HFFc6 (cell line): ENCODE measurements at regions not wholly inside any gene's neighbourhood (a gene's known extent, or its start where the extent isn't known, plus 50 kb on each side); places are given as distances from the start of the nearest gene placed in this dataset.
A peak's percentile ranks its signal among the peaks of the same experiment; 100 is the strongest.

Source experiments
- DNase-seq: peaks from one replicate; pipeline ENCODE4 v3.0.0-alpha.2; 2018
- H3K27ac Mint-ChIP-seq: 2 replicates; pipeline ENCODE4 v1.8.0; 2020; ENCODE audit warnings: mild to moderate bottlenecking, mixed read lengths
- H3K27me3 Mint-ChIP-seq: 2 replicates; pipeline ENCODE4 v1.8.0; 2021; ENCODE audit warnings: mild to moderate bottlenecking, moderate library complexity, mixed read lengths; ENCODE audit not compliant: insufficient read depth
- H3K36me3 Mint-ChIP-seq: 2 replicates; pipeline ENCODE4 v1.8.0; 2021; ENCODE audit warnings: low read depth, mixed read lengths
- H3K4me1 Mint-ChIP-seq: 2 replicates; pipeline ENCODE4 v1.8.0; 2020; ENCODE audit warnings: low read depth, mixed read lengths
- H3K4me3 Mint-ChIP-seq: 2 replicates; pipeline ENCODE4 v1.8.0; 2020; ENCODE audit warnings: mild to moderate bottlenecking, moderate library complexity, mixed read lengths
- H3K9me3 Mint-ChIP-seq: 2 replicates; pipeline ENCODE4 v1.8.0; 2020; ENCODE audit warnings: mild to moderate bottlenecking, mixed read lengths
- CTCF ChIP-seq: fragments of 200-600 bp; sonication (generic); IDR thresholded peaks from 2 replicates; pipeline ENCODE4 v1.5.0; 2021; ENCODE audit warnings: antibody characterized with exemption, mild to moderate bottlenecking

GRCh38 chr9:91162311-91162710 is 199.4 kb downstream of the AUH start:
- H3K27ac Mint-ChIP-seq, result peak overlapping the region; percentile 89
- H3K27me3 Mint-ChIP-seq, result no peaks in the 10 kb centered on the region; the same call in none of the 2 replicates
- H3K4me3 Mint-ChIP-seq, result peak overlapping the region; percentile 35
- DNase-seq, result peak; percentile 37
- H3K9me3 Mint-ChIP-seq, result no peaks in the 10 kb centered on the region
- no peaks in the 10 kb centered on the region for H3K36me3 Mint-ChIP-seq
- 0 out of 2 replicates have a peak, but pooled peaks have one; percentile 6 for TF ChIP-seq CTCF
- peaks cover 63% of the 10 kb centered on the region for H3K4me1 Mint-ChIP-seq

GRCh38 chr9:91162784-91163443 is 198.8 kb downstream of the AUH start:
- H3K9me3 Mint-ChIP-seq, result no peaks in the 10 kb centered on the region
- no peak for TF ChIP-seq CTCF
- no peaks in the 10 kb centered on the region for H3K36me3 Mint-ChIP-seq
- peak; percentile 13 for DNase-seq
- no peaks in the 10 kb centered on the region; the same call in 1 of the 2 replicates for H3K27me3 Mint-ChIP-seq
- peak overlapping the region; percentile 89 for H3K27ac Mint-ChIP-seq
- peaks cover 64% of the 10 kb centered on the region for H3K4me1 Mint-ChIP-seq
- peak overlapping the region; percentile 35 for H3K4me3 Mint-ChIP-seq

- H3K4me1 Mint-ChIP-seq, result peaks cover 61% of the 10 kb centered on the region
- no peaks in the 10 kb centered on the region; the same call in 1 of the 2 replicates for H3K27me3 Mint-ChIP-seq
- DNase-seq, result no peak
- no peaks in the 10 kb centered on the region for H3K36me3 Mint-ChIP-seq
- no peak for TF ChIP-seq CTCF
- H3K9me3 Mint-ChIP-seq, result no peaks in the 10 kb centered on the region
- no peak overlapping the region for H3K4me3 Mint-ChIP-seq
- peak overlapping the region; percentile 55; the same call in 1 of the 2 replicates for H3K27ac Mint-ChIP-seq
These were observed 198.3 kb downstream of the AUH start for GRCh38 chr9:91163444-91163772.

GRCh38 chr9:91163773-91164471 is 197.8 kb downstream of the AUH start:
- Mint-ChIP-seq H3K4me1 (peaks cover 56% of the 10 kb centered on the region), H3K4me3 (peak overlapping the region; percentile 70), H3K27ac (peak overlapping the region; percentile 92), H3K9me3 (no peaks in the 10 kb centered on the region), H3K36me3 (no peaks in the 10 kb centered on the region), H3K27me3 (no peaks in the 10 kb centered on the region; the same call in 1 of the 2 replicates)
- DNase-seq, result no peak
- TF ChIP-seq CTCF, result no peak
